H9 (cell line): ENCODE measurements at regions not wholly inside any gene's neighbourhood (a gene's known extent, or its start where the extent isn't known, plus 50 kb on each side); places are given as distances from the start of the nearest gene placed in this dataset.

Source experiments
- DNase-seq: peaks from one replicate; pipeline ENCODE4 v3.0.0-alpha.2; 2017
- H2AFZ ChIP-seq: one replicate; pipeline ENCODE4 v1.6.1; 2013; ENCODE audit warnings: mild to moderate bottlenecking, low read length, control low read depth, moderate library complexity
- H2AK5ac ChIP-seq: 2 replicates; pipeline ENCODE4 v1.6.1; 2013; ENCODE audit warnings: low read length, control low read depth, mixed read lengths; ENCODE audit not compliant: insufficient read length
- H2BK120ac ChIP-seq: one replicate; pipeline ENCODE4 v1.6.1; 2013; ENCODE audit warnings: low read depth, mild to moderate bottlenecking, low read length, control low read depth, inconsistent platforms; ENCODE audit not compliant: poor library complexity, severe bottlenecking
- H2BK12ac ChIP-seq: 2 replicates; pipeline ENCODE4 v1.6.1; 2013; ENCODE audit warnings: low read length, control low read depth, mixed read lengths, low read depth; ENCODE audit not compliant: insufficient read length
- H2BK15ac ChIP-seq: 2 replicates; pipeline ENCODE4 v1.6.1; 2013; ENCODE audit warnings: low read depth, low read length, control low read depth
- H2BK20ac ChIP-seq: one replicate; pipeline ENCODE4 v1.6.1; 2013; ENCODE audit warnings: low read depth, mild to moderate bottlenecking, low read length, control low read depth, inconsistent platforms; ENCODE audit not compliant: poor library complexity, severe bottlenecking
- H2BK5ac ChIP-seq: 2 replicates; pipeline ENCODE4 v1.6.1; 2013; ENCODE audit warnings: low read length, control low read depth, mixed read lengths; ENCODE audit not compliant: insufficient read length
- H3K14ac ChIP-seq: 2 replicates; pipeline ENCODE4 v1.6.1; 2013; ENCODE audit warnings: low read length, control low read depth; ENCODE audit not compliant: insufficient read depth
- H3K18ac ChIP-seq: 2 replicates; pipeline ENCODE4 v1.6.1; 2013; ENCODE audit warnings: low read depth, mild to moderate bottlenecking, mixed read lengths, low read length, control low read depth; ENCODE audit not compliant: insufficient read length
- H3K23ac ChIP-seq: 2 replicates; pipeline ENCODE4 v1.6.1; 2013; ENCODE audit warnings: low read length, control low read depth, mixed read lengths, low read depth; ENCODE audit not compliant: insufficient read length
- H3K23me2 ChIP-seq: 2 replicates; pipeline ENCODE4 v1.6.1; 2013; ENCODE audit warnings: low read depth, mild to moderate bottlenecking, mixed read lengths, low read length, control low read depth; ENCODE audit not compliant: insufficient read length, poor library complexity, severe bottlenecking
- H3K27ac ChIP-seq: 2 replicates; pipeline ENCODE4 v1.5.1; 2013; ENCODE audit warnings: low read length, control low read depth, mixed read lengths, low read depth; ENCODE audit not compliant: insufficient read length
- H3K27me3 ChIP-seq: 2 replicates; pipeline ENCODE4 v1.6.1; 2013; ENCODE audit warnings: low read length, control low read depth, inconsistent platforms; ENCODE audit not compliant: insufficient read depth
- H3K4ac ChIP-seq: 2 replicates; pipeline ENCODE4 v1.6.1; 2013; ENCODE audit warnings: low read depth, mild to moderate bottlenecking, control low read depth, inconsistent platforms, low read length, moderate library complexity
- H3K4me1 ChIP-seq: 2 replicates; pipeline ENCODE4 v1.6.1; 2013; ENCODE audit warnings: low read length, control low read depth, inconsistent platforms; ENCODE audit not compliant: insufficient read depth
- H3K4me2 ChIP-seq: 2 replicates; pipeline ENCODE4 v1.6.1; 2013; ENCODE audit warnings: low read length, control low read depth, mixed read lengths; ENCODE audit not compliant: insufficient read length, insufficient read depth
- H3K56ac ChIP-seq: 2 replicates; pipeline ENCODE4 v1.6.1; 2013; ENCODE audit warnings: low read depth, mild to moderate bottlenecking, mixed read lengths, low read length, control low read depth; ENCODE audit not compliant: insufficient read length
- H3K79me1 ChIP-seq: 2 replicates; pipeline ENCODE4 v1.6.1; 2013; ENCODE audit warnings: low read depth, mild to moderate bottlenecking, moderate library complexity, low read length, control low read depth, inconsistent platforms; ENCODE audit not compliant: insufficient read depth, poor library complexity, severe bottlenecking
- H3K79me2 ChIP-seq: 2 replicates; pipeline ENCODE4 v1.6.1; 2013; ENCODE audit warnings: low read length, control low read depth, inconsistent platforms; ENCODE audit not compliant: insufficient read depth
- H3K9ac ChIP-seq: 2 replicates; pipeline ENCODE4 v1.6.1; 2013; ENCODE audit warnings: low read length, control low read depth, mixed read lengths; ENCODE audit not compliant: insufficient read length; ENCODE audit errors: extremely low read depth
- H3K9me3 ChIP-seq: one replicate; pipeline ENCODE4 v1.6.1; 2013; ENCODE audit warnings: low read depth, low read length, inconsistent platforms; ENCODE audit not compliant: control insufficient read depth
- H3T11ph ChIP-seq: one replicate; pipeline ENCODE4 v1.6.1; 2013; ENCODE audit warnings: mild to moderate bottlenecking, low read length, control low read depth, inconsistent platforms
- H4K20me1 ChIP-seq: one replicate; pipeline ENCODE4 v1.6.1; 2013; ENCODE audit not compliant: control insufficient read depth, insufficient read length, insufficient read depth
- H4K5ac ChIP-seq: 2 replicates; pipeline ENCODE4 v1.6.1; 2013; ENCODE audit warnings: low read depth, mild to moderate bottlenecking, mixed read lengths, low read length, control low read depth; ENCODE audit not compliant: insufficient read length
- H4K8ac ChIP-seq: replicated peaks from 2 replicates; pipeline ENCODE4 v1.6.1; 2013; ENCODE audit warnings: low read length, control low read depth, mixed read lengths, low read depth; ENCODE audit not compliant: insufficient read length
- H4K91ac ChIP-seq: 2 replicates; pipeline ENCODE4 v1.6.1; 2013; ENCODE audit warnings: low read depth, mild to moderate bottlenecking, moderate library complexity, mixed read lengths, low read length, control low read depth; ENCODE audit not compliant: insufficient read length
- H3K27ac Mint-ChIP-seq, 3 experiments: 2 replicates in 2 of 3; 3 replicates in 1 of 3; pipeline ENCODE4 v1.8.0; 2020 to 2021; ENCODE audit warnings: mixed read lengths in 3 of 3, mild to moderate bottlenecking in 1 of 3, moderate library complexity in 1 of 3
- H3K27me3 Mint-ChIP-seq: 2 replicates; pipeline ENCODE4 v1.8.0; 2021; ENCODE audit warnings: low read depth, mild to moderate bottlenecking, moderate library complexity, mixed read lengths
- H3K36me3 Mint-ChIP-seq, 3 experiments: 2 replicates in 2 of 3; 3 replicates in 1 of 3; pipeline ENCODE4 v1.8.0; 2020 to 2021; ENCODE audit warnings: low read depth in 3 of 3, mixed read lengths in 3 of 3; ENCODE audit not compliant: insufficient read depth in 1 of 3
- H3K4me1 Mint-ChIP-seq, 2 experiments: 2 replicates each; pipeline ENCODE4 v1.8.0; 2020; ENCODE audit warnings: mixed read lengths in 2 of 2
- H3K4me3 Mint-ChIP-seq, 2 experiments: 2 replicates in 1 of 2; 3 replicates in 1 of 2; pipeline ENCODE4 v1.8.0; 2020 to 2021; ENCODE audit warnings: mild to moderate bottlenecking in 2 of 2, mixed read lengths in 2 of 2, moderate library complexity in 1 of 2
- H3K9me3 Mint-ChIP-seq, 2 experiments: 2 replicates in 1 of 2; 3 replicates in 1 of 2; pipeline ENCODE4 v1.8.0; 2020; ENCODE audit warnings: mild to moderate bottlenecking in 2 of 2, mixed read lengths in 2 of 2, moderate library complexity in 1 of 2
- WGBS: extraction: QIAGEN DNeasy Blood & Tissue Kit; methylation state at CpG from one replicate; pipeline ENCODE4 v1.1.7; 2013; ENCODE audit warnings: missing lambda C conversion rate, low lambda C conversion rate, mixed read lengths; ENCODE audit not compliant: insufficient read length; ENCODE audit errors: extremely low coverage; 5-methylcytosine and 5-hydroxymethylcytosine counted together
- TF ChIP-seq, protein P1 (sequence below): fragments of 200-600 bp; sonication (generic); conservative IDR thresholded peaks from 3 replicates; pipeline ENCODE4 v1.8.0; 2021; ENCODE audit warnings: antibody characterized with exemption, mild to moderate bottlenecking

DNA sequence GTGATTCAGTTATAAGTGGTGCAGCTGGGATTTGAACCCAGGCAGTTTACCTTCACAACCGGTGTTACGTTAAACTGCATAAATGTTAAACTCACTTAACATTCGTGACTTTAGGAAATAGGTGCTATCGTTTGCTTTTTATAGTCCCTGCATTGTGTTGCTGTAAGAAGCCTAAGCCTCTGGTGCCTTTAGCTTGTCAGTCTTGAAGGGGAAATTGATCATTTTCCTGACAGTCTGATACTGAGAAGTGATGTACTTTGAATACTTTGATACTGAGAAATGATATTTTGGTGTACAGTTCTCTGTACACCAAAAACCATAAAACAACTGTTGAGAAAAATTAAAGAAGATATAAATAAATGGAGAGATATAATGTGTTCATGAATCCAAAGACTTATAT lies 52.5 kb upstream of the NEDD9 start:
- Histone ChIP-seq H2BK5ac (no peak overlapping the region), H3K27me3 (no peaks in the 10 kb centered on the region), H2BK20ac (no peak overlapping the region), H3K4ac (no peak overlapping the region), H3K14ac (no peak overlapping the region), H3K23me2 (no peaks in the 10 kb centered on the region), H3K9me3 (no peaks in the 10 kb centered on the region), H4K8ac (no peak overlapping the region), H2BK120ac (no peak overlapping the region), H3K79me2 (no peaks in the 10 kb centered on the region), H4K5ac (no peak overlapping the region), H2BK12ac (no peak overlapping the region), H2AK5ac (no peak overlapping the region), H3T11ph (no peak overlapping the region), H3K18ac (no peak overlapping the region), H4K91ac (no peak overlapping the region), H3K9ac (no peak overlapping the region), H3K4me2 (no peak overlapping the region), H3K4me1 (no peaks in the 10 kb centered on the region), H3K23ac (no peak overlapping the region), H3K56ac (no peak overlapping the region), H3K79me1 (no peaks in the 10 kb centered on the region), H2AFZ (no peak overlapping the region), H3K27ac (no peak overlapping the region), H2BK15ac (no peak overlapping the region), H4K20me1 (no peaks in the 10 kb centered on the region)
- no peak for DNase-seq
- Mint-ChIP-seq H3K4me3 (no peak overlapping the region), H3K4me1 (peaks cover under 1% of the 10 kb centered on the region in 2 experiments; a peak in 3 of 4 replicates), H3K9me3 (peaks cover 3 to 4% of the 10 kb centered on the region in 2 experiments; a peak in 4 of 5 replicates), H3K36me3 (no peaks in the 10 kb centered on the region; a peak in 2 of 7 replicates), H3K27me3 (no peaks in the 10 kb centered on the region), H3K27ac (no peak overlapping the region)
- no CpG with 5 or more reads among the region's 4 CpGs for WGBS
- TF ChIP-seq, protein P1, sequence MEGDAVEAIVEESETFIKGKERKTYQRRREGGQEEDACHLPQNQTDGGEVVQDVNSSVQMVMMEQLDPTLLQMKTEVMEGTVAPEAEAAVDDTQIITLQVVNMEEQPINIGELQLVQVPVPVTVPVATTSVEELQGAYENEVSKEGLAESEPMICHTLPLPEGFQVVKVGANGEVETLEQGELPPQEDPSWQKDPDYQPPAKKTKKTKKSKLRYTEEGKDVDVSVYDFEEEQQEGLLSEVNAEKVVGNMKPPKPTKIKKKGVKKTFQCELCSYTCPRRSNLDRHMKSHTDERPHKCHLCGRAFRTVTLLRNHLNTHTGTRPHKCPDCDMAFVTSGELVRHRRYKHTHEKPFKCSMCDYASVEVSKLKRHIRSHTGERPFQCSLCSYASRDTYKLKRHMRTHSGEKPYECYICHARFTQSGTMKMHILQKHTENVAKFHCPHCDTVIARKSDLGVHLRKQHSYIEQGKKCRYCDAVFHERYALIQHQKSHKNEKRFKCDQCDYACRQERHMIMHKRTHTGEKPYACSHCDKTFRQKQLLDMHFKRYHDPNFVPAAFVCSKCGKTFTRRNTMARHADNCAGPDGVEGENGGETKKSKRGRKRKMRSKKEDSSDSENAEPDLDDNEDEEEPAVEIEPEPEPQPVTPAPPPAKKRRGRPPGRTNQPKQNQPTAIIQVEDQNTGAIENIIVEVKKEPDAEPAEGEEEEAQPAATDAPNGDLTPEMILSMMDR = no peak
